IMR-90 (cell line): ENCODE measurements at regions not wholly inside any gene's neighbourhood (a gene's known extent, or its start where the extent isn't known, plus 50 kb on each side); places are given as distances from the start of the nearest gene placed in this dataset.

Experiments used
- ATAC-seq: fragments of 200-7000 bp; cut with Tn5 transposase; 2 replicates; pipeline ENCODE4 v1.9.1; 2020; ENCODE audit warnings: low read depth, mild to moderate bottlenecking, moderate library complexity
- BruUV-seq: library from RNA; stranded (reverse); fragments of 400-500 nt; replicated peaks from 2 replicates; lab custom pipeline; 2021; lab: Mats Ljungman, UMichigan
- CTCF ChIA-PET: fragments of 300-600 bp; formaldehyde crosslinking; extraction: SDS; loops from one replicate; lab custom pipeline; 2021; ENCODE audit warnings: antibody characterized with exemption; lab: Yijun Ruan, JAX
- POLR2A ChIA-PET: fragments of 300-600 bp; sonication (Branson Sonifier 250); formaldehyde crosslinking; loops from one replicate; lab custom pipeline; 2022; ENCODE audit warnings: antibody characterized with exemption; ENCODE audit not compliant: unreplicated experiment; lab: Charles Lee
- DNase-seq: peaks from one replicate; pipeline ENCODE4 v3.0.0; 2013
- H2AFZ ChIP-seq: replicated peaks from 2 replicates; pipeline ENCODE3; 2013; ENCODE audit warnings: low read length, mild to moderate bottlenecking; ENCODE audit not compliant: poor library complexity
- H2AK5ac ChIP-seq: 2 replicates; pipeline ENCODE4 v1.6.1; 2013; ENCODE audit warnings: low read depth, low read length, inconsistent platforms
- H2AK9ac ChIP-seq: replicated peaks from 2 replicates; pipeline ENCODE3; 2013; ENCODE audit warnings: mild to moderate bottlenecking, low read depth, low read length, moderate library complexity; ENCODE audit not compliant: poor library complexity
- H2BK120ac ChIP-seq: 2 replicates; pipeline ENCODE4 v1.6.1; 2013; ENCODE audit warnings: low read depth, low read length, inconsistent platforms
- H2BK15ac ChIP-seq: 3 replicates; pipeline ENCODE4 v1.6.1; 2013; ENCODE audit warnings: low read depth, low read length, inconsistent platforms
- H2BK20ac ChIP-seq: 2 replicates; pipeline ENCODE4 v1.6.1; 2013; ENCODE audit warnings: low read depth, mild to moderate bottlenecking, inconsistent platforms, low read length, moderate library complexity
- H2BK5ac ChIP-seq: 2 replicates; pipeline ENCODE4 v1.6.1; 2013; ENCODE audit warnings: mild to moderate bottlenecking, low read depth, low read length, inconsistent platforms; ENCODE audit not compliant: poor library complexity, severe bottlenecking
- H3K14ac ChIP-seq: replicated peaks from 2 replicates; pipeline ENCODE4 v1.6.1; 2013; ENCODE audit warnings: low read depth, low read length, inconsistent platforms
- H3K18ac ChIP-seq: 2 replicates; pipeline ENCODE4 v1.6.1; 2013; ENCODE audit warnings: low read depth, low read length, control low read depth
- H3K23ac ChIP-seq: 2 replicates; pipeline ENCODE4 v1.6.1; 2013; ENCODE audit warnings: low read depth, low read length, inconsistent platforms
- H3K27ac ChIP-seq: 2 replicates; pipeline ENCODE4 v1.5.1; 2013; ENCODE audit warnings: mild to moderate bottlenecking, control low read depth, low read length; ENCODE audit not compliant: insufficient read depth
- H3K27me3 ChIP-seq: 2 replicates; pipeline ENCODE4 v1.6.1; 2013; ENCODE audit warnings: low read length; ENCODE audit not compliant: control insufficient read depth, insufficient read depth
- H3K36me3 ChIP-seq: 2 replicates; pipeline ENCODE4 v1.6.1; 2013; ENCODE audit warnings: low read length, mixed read lengths; ENCODE audit not compliant: control insufficient read depth, insufficient read depth
- H3K4ac ChIP-seq: 2 replicates; pipeline ENCODE4 v1.6.1; 2013; ENCODE audit warnings: low read depth, low read length, inconsistent platforms
- H3K4me1 ChIP-seq: 2 replicates; pipeline ENCODE4 v1.6.1; 2013; ENCODE audit warnings: low read length, mixed read lengths; ENCODE audit not compliant: control insufficient read depth, insufficient read depth
- H3K4me2 ChIP-seq: 2 replicates; pipeline ENCODE4 v1.6.1; 2013; ENCODE audit warnings: low read depth, mild to moderate bottlenecking, control low read depth, low read length, moderate library complexity
- H3K4me3 ChIP-seq: 2 replicates; pipeline ENCODE4 v1.5.1; 2013; ENCODE audit warnings: low read depth, mild to moderate bottlenecking, control low read depth, low read length, moderate library complexity; ENCODE audit not compliant: insufficient read depth
- H3K56ac ChIP-seq: 2 replicates; pipeline ENCODE4 v1.6.1; 2013; ENCODE audit warnings: low read length, inconsistent platforms; ENCODE audit not compliant: insufficient read depth; ENCODE audit errors: extremely low read depth
- H3K79me1 ChIP-seq, 2 experiments: 2 replicates each; pipeline ENCODE4 v1.6.1; 2013; ENCODE audit warnings: low read length in 2 of 2, inconsistent platforms in 1 of 2, low read depth in 1 of 2
- H3K9ac ChIP-seq: 2 replicates; pipeline ENCODE4 v1.6.1; 2013; ENCODE audit warnings: low read depth, low read length, control low read depth
- H3K9me1 ChIP-seq: 2 replicates; pipeline ENCODE4 v1.6.1; 2013; ENCODE audit warnings: low read length, inconsistent platforms; ENCODE audit not compliant: insufficient read depth
- H3K9me3 ChIP-seq: 2 replicates; pipeline ENCODE4 v1.6.1; 2013; ENCODE audit warnings: low read length; ENCODE audit not compliant: control insufficient read depth, insufficient read depth
- H4K20me1 ChIP-seq: 2 replicates; pipeline ENCODE4 v1.6.1; 2013; ENCODE audit warnings: low read length, inconsistent platforms; ENCODE audit not compliant: insufficient read depth
- H4K5ac ChIP-seq: 2 replicates; pipeline ENCODE4 v1.6.1; 2013; ENCODE audit warnings: mild to moderate bottlenecking, low read depth, low read length, control low read depth
- H4K8ac ChIP-seq, 2 experiments: 2 replicates each; pipeline ENCODE4 v1.6.1; 2013; ENCODE audit warnings: low read depth in 2 of 2, low read length in 2 of 2, control low read depth in 1 of 2, inconsistent platforms in 1 of 2
- H4K91ac ChIP-seq: 2 replicates; pipeline ENCODE4 v1.6.1; 2013; ENCODE audit warnings: low read depth, low read length, inconsistent platforms; ENCODE audit not compliant: insufficient read depth
- BHLHE40 ChIP-seq: fragments of 150-350 bp; IDR thresholded peaks from 2 replicates; pipeline ENCODE4 v1.6.1; 2016; ENCODE audit warnings: mild to moderate bottlenecking, low read depth, low read length
- FOS ChIP-seq: fragments of 150-350 bp; IDR thresholded peaks from 2 replicates; pipeline ENCODE4 v1.6.1; 2016; ENCODE audit warnings: low read depth, low read length
- RCOR1 ChIP-seq: IDR thresholded peaks from 2 replicates; pipeline ENCODE4 v1.6.1; 2012; ENCODE audit warnings: mild to moderate bottlenecking, low read length, improper control_type of control experiment; ENCODE audit not compliant: insufficient replicate concordance
- WGBS, 2 experiments: methylation state at CpG; one replicate each; pipeline versions ENCODE4 v1.1.5 to v1.1.7; 2013; ENCODE audit warnings: missing lambda C conversion rate in 2 of 2; ENCODE audit not compliant: insufficient read length in 1 of 2; ENCODE audit errors: extremely low coverage in 2 of 2; 5-methylcytosine and 5-hydroxymethylcytosine counted together
- dilution Hi-C: fragments of 300-500 bp; cut with HindIII; formaldehyde crosslinking; loops from one replicate; pipeline ENCODE4 v1.14.3; 2018; ENCODE audit warnings: low sequenced_read_pairs; ENCODE audit not compliant: unreplicated experiment
- in situ Hi-C: fragments of 300-500 bp; cut with MboI; formaldehyde crosslinking; loops from 3 replicates; pipeline ENCODE4 v1.14.3; 2019; ENCODE audit warnings: low sequenced_read_pairs, inconsistent platforms, mixed read lengths
- intact Hi-C: fragments of 100-400 bp; cut with micrococcal nuclease; formaldehyde crosslinking; loops from 2 replicates; pipeline ENCODE4 v1.10.0; 2022
- TF ChIP-seq, protein P1 (sequence below): conservative IDR thresholded peaks from 2 replicates; pipeline ENCODE4 v1.5.1; 2012; ENCODE audit warnings: mild to moderate bottlenecking, low read depth, low read length, improper control_type of control experiment

DNA sequence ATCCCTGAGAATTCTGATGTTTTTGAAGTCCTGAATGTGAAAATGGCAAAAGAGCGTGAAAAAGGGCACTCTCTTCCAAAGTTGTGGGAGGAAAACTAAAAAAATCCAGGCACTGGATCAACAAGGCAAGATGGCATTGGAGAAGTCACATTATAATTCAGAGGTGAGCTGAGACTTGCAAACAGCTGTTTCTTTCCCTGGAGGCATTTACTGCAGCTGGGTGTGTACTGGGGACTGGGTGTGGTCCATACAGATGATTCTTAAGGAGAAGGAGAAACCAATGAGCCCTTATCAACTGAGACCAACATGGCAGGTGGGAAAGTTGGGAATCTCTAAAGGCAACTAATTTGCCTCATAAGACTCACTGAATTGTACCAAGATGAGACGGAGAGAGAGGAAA lies 313.9 kb downstream of the TRIB2 start:
- TF ChIP-seq, protein P1, sequence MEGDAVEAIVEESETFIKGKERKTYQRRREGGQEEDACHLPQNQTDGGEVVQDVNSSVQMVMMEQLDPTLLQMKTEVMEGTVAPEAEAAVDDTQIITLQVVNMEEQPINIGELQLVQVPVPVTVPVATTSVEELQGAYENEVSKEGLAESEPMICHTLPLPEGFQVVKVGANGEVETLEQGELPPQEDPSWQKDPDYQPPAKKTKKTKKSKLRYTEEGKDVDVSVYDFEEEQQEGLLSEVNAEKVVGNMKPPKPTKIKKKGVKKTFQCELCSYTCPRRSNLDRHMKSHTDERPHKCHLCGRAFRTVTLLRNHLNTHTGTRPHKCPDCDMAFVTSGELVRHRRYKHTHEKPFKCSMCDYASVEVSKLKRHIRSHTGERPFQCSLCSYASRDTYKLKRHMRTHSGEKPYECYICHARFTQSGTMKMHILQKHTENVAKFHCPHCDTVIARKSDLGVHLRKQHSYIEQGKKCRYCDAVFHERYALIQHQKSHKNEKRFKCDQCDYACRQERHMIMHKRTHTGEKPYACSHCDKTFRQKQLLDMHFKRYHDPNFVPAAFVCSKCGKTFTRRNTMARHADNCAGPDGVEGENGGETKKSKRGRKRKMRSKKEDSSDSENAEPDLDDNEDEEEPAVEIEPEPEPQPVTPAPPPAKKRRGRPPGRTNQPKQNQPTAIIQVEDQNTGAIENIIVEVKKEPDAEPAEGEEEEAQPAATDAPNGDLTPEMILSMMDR: no peak
- TF ChIP-seq FOS (no peak), RCOR1 (no peak), BHLHE40 (no peak)
- H2AK5ac ChIP-seq: no peak overlapping the region
- H3K9me1 ChIP-seq: no peaks in the 10 kb centered on the region
- no peak overlapping the region for H3K4me2 ChIP-seq
- no peak overlapping the region for H4K5ac ChIP-seq
- no peak overlapping the region for H2BK20ac ChIP-seq
- intact Hi-C loops (no loop called here), in situ Hi-C loops (no loop called here), dilution Hi-C loops (no loop called here)
- H2BK5ac ChIP-seq: no peak overlapping the region
- POLR2A ChIA-PET: no interaction called here
- no peak overlapping the region for H3K9ac ChIP-seq
- no peak overlapping the region for H3K4me3 ChIP-seq
- CTCF ChIA-PET: no interaction called here
- no peak overlapping the region for H3K18ac ChIP-seq
- no CpG with 5 or more reads among the region's 2 CpGs for WGBS, 2 experiments
- H4K20me1 ChIP-seq: no peaks in the 10 kb centered on the region
- no peak overlapping the region for H2AFZ ChIP-seq
- no peak overlapping the region for H4K91ac ChIP-seq
- DNase-seq (no peak), ATAC-seq (no peak)
- no peaks in the 10 kb centered on the region for H3K4me1 ChIP-seq
- no peak overlapping the region for H3K4ac ChIP-seq
- H2AK9ac ChIP-seq: no peak overlapping the region
- BruUV-seq: no TSS peak
- no peaks in the 10 kb centered on the region for H3K79me1 ChIP-seq
- no peaks in the 10 kb centered on the region for H3K36me3 ChIP-seq
- no peak overlapping the region for H3K14ac ChIP-seq
- H2BK120ac ChIP-seq: no peak overlapping the region
- no peak overlapping the region for H3K27ac ChIP-seq
- no peak overlapping the region for H3K23ac ChIP-seq
- no peak overlapping the region for H4K8ac ChIP-seq
- no peaks in the 10 kb centered on the region; the same call in 1 of the 2 replicates for H3K27me3 ChIP-seq
- H3K9me3 ChIP-seq: no peaks in the 10 kb centered on the region
- no peak overlapping the region for H3K56ac ChIP-seq
- H2BK15ac ChIP-seq: no peak overlapping the region
